ENCODE measurements at regions not wholly inside any gene's neighbourhood (a gene's known extent, or its start where the extent isn't known, plus 50 kb on each side); places are given as distances from the start of the nearest gene placed in this dataset.

DNA sequence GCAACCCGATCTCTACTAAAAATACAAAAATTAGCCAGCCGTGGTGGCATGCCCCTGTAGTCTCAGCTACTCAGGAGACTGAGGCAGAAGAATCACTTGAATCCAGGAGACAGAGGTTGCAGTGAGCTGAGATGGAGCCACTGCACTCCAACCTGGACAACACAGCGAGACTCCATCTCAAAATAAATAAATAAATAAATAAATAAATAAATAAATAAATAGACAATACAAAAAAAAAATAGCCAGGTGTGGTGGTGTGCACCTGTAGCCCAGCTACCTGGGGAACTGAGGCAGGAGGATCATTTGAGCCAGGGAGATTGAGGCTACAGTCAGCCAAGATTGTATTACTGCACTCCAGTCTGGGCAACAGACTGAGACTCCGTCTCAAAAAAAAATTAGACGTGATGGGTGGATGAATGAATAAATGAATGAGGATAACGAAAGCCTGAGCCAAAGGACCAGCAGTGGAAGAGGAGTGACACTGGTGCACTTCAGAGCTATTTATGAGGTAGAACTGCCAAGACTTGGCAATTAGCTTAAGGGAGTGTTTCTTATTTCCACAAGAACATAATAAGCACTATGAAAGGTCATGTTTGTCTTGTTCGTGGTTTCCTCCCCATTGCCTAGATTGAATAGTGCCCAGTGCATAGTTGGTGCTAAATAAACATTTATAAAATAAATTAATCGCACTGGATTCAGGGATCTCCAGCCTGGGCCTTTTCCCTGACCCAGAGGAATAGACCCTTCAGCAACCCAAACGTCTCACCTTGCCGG is 232.2 kb downstream of the IDS start:
- TF ChIP-seq POLR2A (IDR thresholded peaks at IDR 0.05): no peak
- TF ChIP-seq, protein P1, sequence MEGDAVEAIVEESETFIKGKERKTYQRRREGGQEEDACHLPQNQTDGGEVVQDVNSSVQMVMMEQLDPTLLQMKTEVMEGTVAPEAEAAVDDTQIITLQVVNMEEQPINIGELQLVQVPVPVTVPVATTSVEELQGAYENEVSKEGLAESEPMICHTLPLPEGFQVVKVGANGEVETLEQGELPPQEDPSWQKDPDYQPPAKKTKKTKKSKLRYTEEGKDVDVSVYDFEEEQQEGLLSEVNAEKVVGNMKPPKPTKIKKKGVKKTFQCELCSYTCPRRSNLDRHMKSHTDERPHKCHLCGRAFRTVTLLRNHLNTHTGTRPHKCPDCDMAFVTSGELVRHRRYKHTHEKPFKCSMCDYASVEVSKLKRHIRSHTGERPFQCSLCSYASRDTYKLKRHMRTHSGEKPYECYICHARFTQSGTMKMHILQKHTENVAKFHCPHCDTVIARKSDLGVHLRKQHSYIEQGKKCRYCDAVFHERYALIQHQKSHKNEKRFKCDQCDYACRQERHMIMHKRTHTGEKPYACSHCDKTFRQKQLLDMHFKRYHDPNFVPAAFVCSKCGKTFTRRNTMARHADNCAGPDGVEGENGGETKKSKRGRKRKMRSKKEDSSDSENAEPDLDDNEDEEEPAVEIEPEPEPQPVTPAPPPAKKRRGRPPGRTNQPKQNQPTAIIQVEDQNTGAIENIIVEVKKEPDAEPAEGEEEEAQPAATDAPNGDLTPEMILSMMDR (IDR thresholded peaks at IDR 0.05): no peak
- H3K27me3 ChIP-seq: no peaks in the 10 kb centered on the region
- no peaks in the 10 kb centered on the region for H3K9me3 ChIP-seq
- H3K27ac ChIP-seq: no peak overlapping the region
- DNase-seq: no peak
- intact Hi-C loops (cut with DNase I): no loop called here
- H3K4me3 ChIP-seq: no peak overlapping the region
- 55 to 70% methylated on average over 5 to 10 of the region's 10 CpGs for WGBS, 2 donors
- no peaks in the 10 kb centered on the region for H3K4me1 ChIP-seq
- H3K36me3 ChIP-seq: no peaks in the 10 kb centered on the region

DNA sequence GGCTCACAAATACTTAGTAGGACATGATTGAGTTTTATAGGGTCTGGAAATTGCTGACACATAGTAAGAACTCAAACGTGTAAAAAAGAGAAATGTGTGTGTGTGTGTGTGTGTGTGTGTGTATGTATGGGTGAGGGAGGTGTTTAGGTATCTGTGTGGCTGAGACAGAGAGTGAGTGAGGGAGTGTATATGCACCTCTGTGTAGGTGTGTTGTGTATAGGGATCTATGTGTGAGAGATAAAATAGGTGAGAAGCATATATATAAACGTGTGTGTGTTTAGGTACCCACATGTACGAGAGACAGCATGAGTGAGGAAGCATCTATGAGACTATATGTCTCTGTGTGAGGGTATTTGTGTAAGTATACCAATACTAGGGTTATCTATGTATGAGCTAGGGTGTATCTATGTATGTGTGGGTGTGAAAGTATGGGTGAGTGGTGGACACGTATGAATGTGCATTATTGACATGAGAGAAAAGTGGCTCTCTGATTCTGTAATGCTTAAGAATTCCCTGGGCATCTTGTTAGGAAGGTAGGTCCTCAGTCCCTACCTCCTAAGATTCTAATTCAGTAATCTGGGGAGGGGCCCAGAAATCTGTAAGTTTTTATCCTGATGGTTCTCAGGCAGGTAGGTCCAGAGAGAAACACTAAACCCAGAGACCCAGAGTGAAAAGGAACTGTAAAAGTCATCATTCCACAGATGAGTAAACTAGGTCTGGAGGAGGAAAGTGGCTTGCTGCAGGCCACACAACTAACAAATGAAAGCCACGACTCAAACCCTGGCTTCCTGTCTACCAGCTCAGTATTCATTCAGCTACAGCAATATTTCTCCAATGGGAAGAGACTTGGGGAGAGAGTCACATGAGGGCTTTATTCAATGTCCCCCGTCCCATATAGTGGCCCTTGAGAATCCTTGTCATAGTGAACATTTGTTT is 237.0 kb downstream of the IDS start:
- no peak for DNase-seq
- intact Hi-C loops (cut with DNase I): no loop called here
- WGBS, 2 donors: 47 to 49% methylated on average over 5 to 6 of the region's 6 CpGs
- Histone ChIP-seq H3K36me3 (no peaks in the 10 kb centered on the region), H3K27me3 (no peaks in the 10 kb centered on the region), H3K4me1 (no peaks in the 10 kb centered on the region), H3K27ac (no peak overlapping the region), H3K9me3 (no peaks in the 10 kb centered on the region), H3K4me3 (no peak overlapping the region)
- TF ChIP-seq, protein P1 (IDR thresholded peaks at IDR 0.05): no peak
- no peak for TF ChIP-seq POLR2A (IDR thresholded peaks at IDR 0.05)

DNA sequence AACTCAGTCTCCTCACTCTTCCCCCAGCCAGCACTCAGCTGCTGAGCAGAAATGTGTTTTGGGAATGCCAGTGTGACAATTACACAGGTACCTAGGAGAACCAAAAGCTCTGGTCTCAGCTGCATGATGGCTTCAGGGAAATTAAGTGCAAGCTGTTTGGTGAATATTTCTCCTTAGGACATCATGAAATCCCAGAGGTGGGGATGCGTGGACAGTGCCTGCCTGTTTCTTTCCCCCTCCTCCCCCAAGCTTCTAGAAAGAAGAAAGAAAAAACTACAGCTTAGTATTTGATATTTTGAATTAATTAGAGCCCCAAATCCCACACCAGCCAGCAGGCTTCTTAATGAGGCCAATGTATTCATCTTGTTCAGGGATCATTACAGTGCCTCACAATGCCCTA is 243.0 kb downstream of the IDS start:
- Histone ChIP-seq H3K4me3 (no peak overlapping the region), H3K27ac (no peak overlapping the region), H3K4me1 (no peaks in the 10 kb centered on the region), H3K27me3 (no peaks in the 10 kb centered on the region), H3K36me3 (no peaks in the 10 kb centered on the region), H3K9me3 (no peaks in the 10 kb centered on the region)
- 83 to 100% methylated on average over 1 of the region's 1 CpG for WGBS, 2 donors
- TF ChIP-seq, protein P1 (IDR thresholded peaks at IDR 0.05): no peak
- TF ChIP-seq POLR2A (IDR thresholded peaks at IDR 0.05): no peak
- intact Hi-C loops (cut with DNase I): no loop called here
- no peak for DNase-seq

DNA sequence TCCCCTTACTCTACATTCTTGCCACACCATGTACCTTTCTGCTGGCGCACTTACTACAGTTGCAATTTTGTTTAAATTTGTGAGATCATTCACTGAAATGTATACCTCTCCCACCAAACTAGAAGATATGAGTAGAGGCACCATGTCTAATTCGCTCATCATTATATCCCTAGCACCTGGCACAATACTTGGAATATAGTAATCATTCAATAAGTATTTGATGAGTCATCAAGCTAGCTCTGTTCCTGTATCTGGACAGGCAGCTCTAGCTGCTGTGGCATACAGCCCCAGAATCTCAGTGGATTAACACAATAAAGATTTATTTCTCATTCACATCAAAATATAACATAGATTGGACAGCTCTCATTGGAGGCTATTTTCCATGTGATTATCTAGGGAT is 245.9 kb downstream of the IDS start:
- Histone ChIP-seq H3K27ac (no peak overlapping the region), H3K4me1 (no peaks in the 10 kb centered on the region), H3K36me3 (no peaks in the 10 kb centered on the region), H3K9me3 (no peaks in the 10 kb centered on the region), H3K4me3 (no peak overlapping the region), H3K27me3 (no peaks in the 10 kb centered on the region)
- DNase-seq: no peak
- no peak for TF ChIP-seq POLR2A (IDR thresholded peaks at IDR 0.05)
- TF ChIP-seq, protein P1 (IDR thresholded peaks at IDR 0.05): no peak
- intact Hi-C loops (cut with DNase I): no loop called here
- WGBS, 2 donors: 68 to 78% methylated on average over 2 of the region's 2 CpGs

DNA sequence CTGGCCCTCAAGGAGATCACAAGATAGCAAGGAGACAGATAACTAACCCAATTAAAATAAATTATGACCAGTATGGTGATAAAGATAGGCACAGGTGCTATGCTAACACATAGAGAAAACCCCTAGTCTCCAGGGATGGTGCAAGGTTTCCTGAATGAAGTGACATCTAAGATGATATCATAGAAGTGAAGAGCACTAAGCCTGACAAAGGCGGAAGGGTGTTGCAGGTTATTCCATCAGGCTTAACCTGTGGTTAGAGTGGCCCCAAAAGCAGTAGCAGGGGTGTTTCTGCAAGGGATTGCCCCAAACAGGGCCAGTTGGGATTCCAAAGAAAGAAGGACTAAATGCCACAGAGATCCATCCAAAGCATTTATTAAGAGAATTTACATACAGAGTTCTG is 249.2 kb downstream of the IDS start:
- no peak for TF ChIP-seq POLR2A (IDR thresholded peaks at IDR 0.05)
- TF ChIP-seq, protein P1 (IDR thresholded peaks at IDR 0.05): no peak
- intact Hi-C loops (cut with DNase I): no loop called here
- no peak overlapping the region for H3K27ac ChIP-seq
- no peaks in the 10 kb centered on the region for H3K4me1 ChIP-seq
- H3K9me3 ChIP-seq: no peaks in the 10 kb centered on the region
- H3K27me3 ChIP-seq: no peaks in the 10 kb centered on the region
- H3K4me3 ChIP-seq: no peak overlapping the region
- 63 to 75% methylated on average over 1 of the region's 1 CpG for WGBS, 2 donors
- no peaks in the 10 kb centered on the region for H3K36me3 ChIP-seq
- no peak for DNase-seq

Data from esophagus squamous epithelium (tissue), 5 donors.